AG09319 (cell line): ENCODE measurements at regions not wholly inside any gene's neighbourhood (a gene's known extent, or its start where the extent isn't known, plus 50 kb on each side); places are given as distances from the start of the nearest gene placed in this dataset.

ENCODE experiments used
- DNase-seq: peaks from one replicate; pipeline ENCODE4 v3.0.0-alpha.2; 2010; ENCODE audit warnings: low read depth; ENCODE audit errors: extremely low read depth
- CTCF ChIP-seq: IDR thresholded peaks from 2 replicates; pipeline ENCODE4 v1.5.1; 2011; ENCODE audit warnings: low read depth, mild to moderate bottlenecking, inconsistent platforms, low read length, moderate library complexity

- no peak for TF ChIP-seq CTCF
- DNase-seq = no peak
Measured at GRCh38 chr6:23713211-23713610, 412.8 kb upstream of the NRSN1 start.

GRCh38 chr6:23728707-23729106 lies 397.3 kb upstream of the NRSN1 start:
- DNase-seq = no peak

GRCh38 chr6:23731609-23732008 lies 394.4 kb upstream of the NRSN1 start:
- DNase-seq = no peak
- no peak for TF ChIP-seq CTCF

More at GRCh38 chr6:23728707-23729106, 397.3 kb upstream of the NRSN1 start:
- TF ChIP-seq CTCF = no peak

GRCh38 chr6:23732521-23732920 lies 393.5 kb upstream of the NRSN1 start:
- DNase-seq = no peak
- TF ChIP-seq CTCF = no peak

- no peak for TF ChIP-seq CTCF
- DNase-seq = no peak
Measured at GRCh38 chr6:23735151-23735550, 390.9 kb upstream of the NRSN1 start.

- no peak for TF ChIP-seq CTCF
- DNase-seq = no peak
Measured at GRCh38 chr6:23736577-23736976, 389.4 kb upstream of the NRSN1 start.

- no peak for DNase-seq
- TF ChIP-seq CTCF = no peak
Measured at GRCh38 chr6:23747239-23747638, 378.8 kb upstream of the NRSN1 start.

- no peak for DNase-seq
- no peak for TF ChIP-seq CTCF
Measured at GRCh38 chr6:23752414-23752813, 373.6 kb upstream of the NRSN1 start.
